ENCODE measurements at regions not wholly inside any gene's neighbourhood (a gene's known extent, or its start where the extent isn't known, plus 50 kb on each side); places are given as distances from the start of the nearest gene placed in this dataset.

GRCh38 chr20:60956194-60956593 lies 295.9 kb upstream of the CDH4 start:
- Histone ChIP-seq H3K4me3 (ENCODE audit: low read depth, low read length) (no peak overlapping the region), H3K27me3 (ENCODE audit: control insufficient read depth, insufficient read depth, low read length) (no peaks in the 10 kb centered on the region), H3K36me3 (ENCODE audit: control insufficient read depth, insufficient read depth, low read length) (no peaks in the 10 kb centered on the region)
- CTCF ChIA-PET, result no interaction called here
- POLR2A ChIA-PET, result no interaction called here
- no peak for DNase-seq (ENCODE audit: low read depth)
- TF ChIP-seq CTCF (IDR thresholded peaks at IDR 0.05; ENCODE audit: insufficient read depth, low read depth, low read length), result no peak

DNA sequence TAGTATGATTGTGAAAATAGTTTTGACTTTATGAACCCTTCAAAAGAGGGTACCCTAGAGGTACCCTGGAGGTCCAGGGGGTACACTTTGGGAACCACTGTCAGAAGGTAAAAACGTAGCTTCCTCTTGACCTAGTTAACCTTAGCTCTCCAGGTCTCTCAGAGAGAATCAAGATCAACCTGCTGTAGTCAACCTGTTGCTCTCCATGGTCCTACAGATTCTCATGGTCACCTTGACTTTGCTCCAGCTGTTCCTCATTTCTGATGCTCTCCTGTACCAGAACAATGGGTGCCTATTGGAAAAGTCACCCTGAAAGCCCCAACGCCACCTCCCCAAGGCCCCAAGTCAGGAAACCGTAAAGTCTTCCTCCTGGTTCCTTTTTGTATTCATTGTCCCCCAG lies 294.4 kb upstream of the CDH4 start:
- POLR2A ChIA-PET, result no interaction called here
- DNase-seq (ENCODE audit: low read depth), result no peak
- Histone ChIP-seq H3K36me3 (ENCODE audit: control insufficient read depth, insufficient read depth, low read length) (no peaks in the 10 kb centered on the region), H3K27me3 (ENCODE audit: control insufficient read depth, insufficient read depth, low read length) (no peaks in the 10 kb centered on the region), H3K4me3 (ENCODE audit: low read depth, low read length) (no peak overlapping the region)
- CTCF ChIA-PET, result no interaction called here
- TF ChIP-seq CTCF (IDR thresholded peaks at IDR 0.05; ENCODE audit: insufficient read depth, low read depth, low read length), result no peak

DNA sequence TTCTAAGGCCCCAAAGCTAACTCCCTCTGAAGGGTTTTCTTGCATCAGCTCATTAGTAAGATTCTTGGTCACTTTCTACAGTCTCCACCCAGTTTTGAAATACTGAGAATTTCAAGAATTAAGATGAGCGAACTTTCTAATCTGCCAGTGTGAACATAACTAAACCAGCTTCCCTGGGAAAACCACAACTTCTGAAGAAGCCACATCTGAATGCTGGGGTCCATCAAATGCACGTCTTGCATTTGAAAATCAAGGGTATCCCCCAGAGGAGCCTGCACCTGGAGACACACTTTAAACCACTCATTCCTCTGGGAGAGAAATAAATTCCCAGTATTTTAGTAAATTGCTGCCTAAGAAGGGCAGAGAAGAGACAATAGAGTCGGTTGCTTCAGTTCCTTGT lies 292.1 kb upstream of the CDH4 start:
- Histone ChIP-seq H3K4me3 (ENCODE audit: low read depth, low read length) (no peak overlapping the region), H3K27me3 (ENCODE audit: control insufficient read depth, insufficient read depth, low read length) (no peaks in the 10 kb centered on the region), H3K36me3 (ENCODE audit: control insufficient read depth, insufficient read depth, low read length) (no peaks in the 10 kb centered on the region)
- no peak for DNase-seq (ENCODE audit: low read depth)
- CTCF ChIA-PET, result no interaction called here
- POLR2A ChIA-PET, result no interaction called here
- TF ChIP-seq CTCF (IDR thresholded peaks at IDR 0.05; ENCODE audit: insufficient read depth, low read depth, low read length), result no peak

GRCh38 chr20:60960500-60960899 lies 291.6 kb upstream of the CDH4 start:
- no peaks in the 10 kb centered on the region for H3K36me3 ChIP-seq (ENCODE audit: control insufficient read depth, insufficient read depth, low read length)
- no peak overlapping the region for H3K4me3 ChIP-seq (ENCODE audit: low read depth, low read length)
- POLR2A ChIA-PET, result no interaction called here
- CTCF ChIA-PET, result no interaction called here
- TF ChIP-seq CTCF (IDR thresholded peaks at IDR 0.05; ENCODE audit: insufficient read depth, low read depth, low read length), result no peak
- DNase-seq (ENCODE audit: low read depth), result no peak
- no peaks in the 10 kb centered on the region for H3K27me3 ChIP-seq (ENCODE audit: control insufficient read depth, insufficient read depth, low read length)

GRCh38 chr20:60961551-60961950 lies 290.5 kb upstream of the CDH4 start:
- Histone ChIP-seq H3K36me3 (ENCODE audit: control insufficient read depth, insufficient read depth, low read length) (no peaks in the 10 kb centered on the region), H3K27me3 (ENCODE audit: control insufficient read depth, insufficient read depth, low read length) (no peaks in the 10 kb centered on the region), H3K4me3 (ENCODE audit: low read depth, low read length) (no peak overlapping the region)
- ChIA-PET POLR2A (no interaction called here), CTCF (interaction anchor here (0.7 kb wide), 1 partner anchor 14 kb away, joined by 4 read pairs; no protein-coding TSS in a partner anchor)
- no peak for TF ChIP-seq CTCF (IDR thresholded peaks at IDR 0.05; ENCODE audit: insufficient read depth, low read depth, low read length)
- no peak for DNase-seq (ENCODE audit: low read depth)
